Left ventricle myocardium inferior (tissue), 1 donor: ENCODE measurements at regions not wholly inside any gene's neighbourhood (a gene's known extent, or its start where the extent isn't known, plus 50 kb on each side); places are given as distances from the start of the nearest gene placed in this dataset.

Experiments
- DNase-seq: peaks from one replicate; pipeline ENCODE4 v3.0.0-alpha.2; 2020
- H3K27ac ChIP-seq: fragments of 200-600 bp; replicated peaks from 2 replicates; pipeline ENCODE4 v1.8.0; 2021
- H3K27me3 ChIP-seq: fragments of 200-600 bp; 2 replicates; pipeline ENCODE4 v1.8.0; 2021; ENCODE audit warnings: low read depth
- H3K36me3 ChIP-seq: fragments of 200-600 bp; 2 replicates; pipeline ENCODE4 v1.8.0; 2021
- H3K4me1 ChIP-seq: fragments of 200-600 bp; 2 replicates; pipeline ENCODE4 v1.8.0; 2021
- H3K4me3 ChIP-seq: fragments of 200-600 bp; 2 replicates; pipeline ENCODE4 v1.8.0; 2021; ENCODE audit warnings: mild to moderate bottlenecking, moderate library complexity
- H3K9me3 ChIP-seq: fragments of 200-600 bp; replicated peaks from 2 replicates; pipeline ENCODE4 v1.8.0; 2021
- CTCF ChIP-seq: fragments of 200-600 bp; IDR thresholded peaks from 2 replicates; pipeline ENCODE4 v1.8.0; 2021; ENCODE audit warnings: antibody characterized with exemption, mild to moderate bottlenecking, borderline replicate concordance
- intact Hi-C: fragments of 100-400 bp; cut with micrococcal nuclease; formaldehyde crosslinking; loops from one replicate; pipeline ENCODE4 v1.11.0; 2022
- donor health status: DM: no; HTN: yes; CAD: no; lungs with severe emphysema.

- H3K36me3 ChIP-seq: no peaks in the 10 kb centered on the region
- no peak for DNase-seq
- intact Hi-C loops: no loop called here
- H3K27ac ChIP-seq: no peak overlapping the region
- no peak for TF ChIP-seq CTCF
- no peaks in the 10 kb centered on the region for H3K4me1 ChIP-seq
- no peak overlapping the region for H3K4me3 ChIP-seq
- no peaks in the 10 kb centered on the region for H3K9me3 ChIP-seq
- no peaks in the 10 kb centered on the region for H3K27me3 ChIP-seq
These were observed 261.9 kb upstream of the ETAA1 start for GRCh38 chr2:67135208-67135607.

- no peaks in the 10 kb centered on the region for H3K4me1 ChIP-seq
- H3K9me3 ChIP-seq: no peaks in the 10 kb centered on the region
- H3K36me3 ChIP-seq: no peaks in the 10 kb centered on the region
- no peak for DNase-seq
- no peak overlapping the region for H3K27ac ChIP-seq
- TF ChIP-seq CTCF: no peak
- no peak overlapping the region for H3K4me3 ChIP-seq
- no peaks in the 10 kb centered on the region for H3K27me3 ChIP-seq
- intact Hi-C loops: no loop called here
These were observed 259.4 kb upstream of the ETAA1 start for GRCh38 chr2:67137699-67138098.

GRCh38 chr2:67142071-67142470, 255.1 kb upstream of the ETAA1 start:
- no peaks in the 10 kb centered on the region for H3K9me3 ChIP-seq
- H3K36me3 ChIP-seq: no peaks in the 10 kb centered on the region
- no peak for TF ChIP-seq CTCF
- H3K27me3 ChIP-seq: peaks cover 13% of the 10 kb centered on the region
- no peak for DNase-seq
- no peak overlapping the region for H3K27ac ChIP-seq
- no peak overlapping the region for H3K4me3 ChIP-seq
- intact Hi-C loops: no loop called here
- H3K4me1 ChIP-seq: no peaks in the 10 kb centered on the region

- Histone ChIP-seq H3K36me3 (no peaks in the 10 kb centered on the region), H3K27me3 (peaks cover 19% of the 10 kb centered on the region), H3K4me1 (no peaks in the 10 kb centered on the region), H3K4me3 (no peak overlapping the region), H3K9me3 (no peaks in the 10 kb centered on the region), H3K27ac (no peak overlapping the region)
- no peak for TF ChIP-seq CTCF
- no peak for DNase-seq
- intact Hi-C loops: no loop called here
These were observed 254.4 kb upstream of the ETAA1 start for GRCh38 chr2:67142741-67143140.

GRCh38 chr2:67145851-67146250, 251.3 kb upstream of the ETAA1 start:
- H3K9me3 ChIP-seq: peaks cover 10% of the 10 kb centered on the region
- H3K36me3 ChIP-seq: no peaks in the 10 kb centered on the region
- no peak overlapping the region for H3K27ac ChIP-seq
- no peaks in the 10 kb centered on the region for H3K4me1 ChIP-seq
- intact Hi-C loops: no loop called here
- H3K27me3 ChIP-seq: peaks cover 19% of the 10 kb centered on the region
- no peak for TF ChIP-seq CTCF
- no peak for DNase-seq
- H3K4me3 ChIP-seq: no peak overlapping the region

GRCh38 chr2:67156796-67157195, 240.3 kb upstream of the ETAA1 start:
- no peak for DNase-seq
- H3K4me1 ChIP-seq: no peaks in the 10 kb centered on the region
- H3K27ac ChIP-seq: no peak overlapping the region
- no peaks in the 10 kb centered on the region for H3K27me3 ChIP-seq
- TF ChIP-seq CTCF: no peak
- peaks cover 14% of the 10 kb centered on the region for H3K9me3 ChIP-seq
- no peaks in the 10 kb centered on the region for H3K36me3 ChIP-seq
- intact Hi-C loops: no loop called here
- no peak overlapping the region for H3K4me3 ChIP-seq
